ENCODE measurements at regions not wholly inside any gene's neighbourhood (a gene's known extent, or its start where the extent isn't known, plus 50 kb on each side); places are given as distances from the start of the nearest gene placed in this dataset.

DNA sequence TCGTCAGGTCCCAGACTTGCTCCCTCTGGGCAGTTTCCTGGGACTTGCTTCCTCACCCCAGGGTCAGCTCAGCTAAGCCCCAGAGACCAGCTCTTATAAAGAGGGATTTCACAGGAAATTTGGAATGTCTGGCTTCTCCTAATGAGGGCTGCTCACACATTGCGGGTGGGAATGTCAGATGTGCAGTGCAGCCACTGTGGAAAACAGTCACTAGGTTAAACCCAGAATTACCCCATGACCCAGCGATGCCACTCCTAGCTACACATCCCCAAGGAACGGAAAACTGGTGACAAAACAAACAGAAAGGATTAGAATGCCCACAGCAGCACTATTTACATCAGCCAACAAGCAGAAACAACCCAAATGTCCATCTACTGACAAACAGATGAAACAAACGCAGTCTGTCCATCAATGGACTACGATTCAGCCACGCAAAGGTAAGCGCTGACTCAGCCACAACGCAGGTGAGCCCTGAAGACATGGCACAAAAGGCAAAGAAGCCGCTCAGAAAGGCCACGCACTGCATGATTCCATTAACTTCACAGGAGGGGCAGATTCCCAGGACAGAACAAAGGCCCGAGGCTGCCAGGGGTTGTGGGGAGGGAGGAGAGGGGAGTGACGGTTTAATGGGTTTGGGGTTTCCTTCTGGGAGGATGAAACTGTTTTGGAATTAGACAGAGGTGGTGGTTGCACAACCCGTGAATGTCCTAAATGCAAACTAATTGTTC lies 63.0 kb downstream of the NCOR2 start:
- no peak for DNase-seq

GRCh38 chr12:124503305-124503704 lies 64.1 kb downstream of the NCOR2 start:
- no peak for DNase-seq

- DNase-seq: no peak
These were observed 65.0 kb downstream of the NCOR2 start for GRCh38 chr12:124502379-124502778.

- DNase-seq: no peak
These were observed 65.6 kb downstream of the NCOR2 start for GRCh38 chr12:124501827-124502226.

DNA sequence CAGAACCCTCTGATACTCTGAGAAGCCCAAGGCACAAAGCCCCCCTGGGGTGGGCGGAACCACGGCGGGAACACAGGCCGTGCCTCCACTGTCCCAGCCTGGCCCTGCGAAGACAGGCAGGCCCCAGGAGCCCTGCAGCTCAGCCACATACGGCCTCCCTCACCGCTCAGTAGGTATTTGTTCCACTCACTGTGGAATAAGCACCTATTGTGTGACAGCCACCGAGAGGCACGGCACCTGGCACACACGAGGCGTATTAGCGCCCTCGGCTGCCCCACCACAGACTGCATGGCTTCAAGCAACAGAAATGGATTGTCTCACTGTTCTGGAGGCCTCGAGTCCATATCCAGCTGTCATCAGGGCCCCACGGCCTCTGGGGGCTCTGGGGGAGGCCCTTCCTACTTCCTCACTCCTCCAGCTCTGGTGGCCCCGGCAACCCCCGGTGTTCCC lies 66.3 kb downstream of the NCOR2 start:
- no peak for DNase-seq

GRCh38 chr12:124499898-124500244 lies 67.5 kb downstream of the NCOR2 start:
- DNase-seq: no peak

- DNase-seq: no peak
These were observed 68.1 kb downstream of the NCOR2 start for GRCh38 chr12:124499190-124499753.

GRCh38 chr12:124498275-124499189 lies 68.9 kb downstream of the NCOR2 start:
- peak; percentile 82 for DNase-seq

GRCh38 chr12:124497658-124498057 lies 69.8 kb downstream of the NCOR2 start:
- peak; percentile 69 for DNase-seq

DNA sequence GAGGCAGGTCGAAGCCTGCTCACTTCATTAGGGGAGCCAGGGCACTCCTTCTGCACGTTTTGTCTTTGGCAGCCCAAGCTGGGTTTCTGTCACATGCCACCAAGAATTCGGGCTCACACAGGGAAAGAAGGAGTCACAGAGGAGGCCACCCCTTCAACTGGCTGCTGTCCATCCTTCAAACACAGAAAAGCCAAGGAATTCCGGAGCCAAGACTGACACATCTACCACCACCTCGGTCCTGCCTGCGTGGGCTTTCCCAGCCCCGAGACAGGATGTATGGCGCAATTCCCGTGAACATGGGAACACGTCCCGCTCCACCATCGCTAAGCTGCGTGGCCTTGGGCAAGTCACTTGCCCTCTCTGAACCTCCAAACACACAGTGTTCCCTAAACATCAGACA lies 70.4 kb downstream of the NCOR2 start:
- no peak for DNase-seq

DNA sequence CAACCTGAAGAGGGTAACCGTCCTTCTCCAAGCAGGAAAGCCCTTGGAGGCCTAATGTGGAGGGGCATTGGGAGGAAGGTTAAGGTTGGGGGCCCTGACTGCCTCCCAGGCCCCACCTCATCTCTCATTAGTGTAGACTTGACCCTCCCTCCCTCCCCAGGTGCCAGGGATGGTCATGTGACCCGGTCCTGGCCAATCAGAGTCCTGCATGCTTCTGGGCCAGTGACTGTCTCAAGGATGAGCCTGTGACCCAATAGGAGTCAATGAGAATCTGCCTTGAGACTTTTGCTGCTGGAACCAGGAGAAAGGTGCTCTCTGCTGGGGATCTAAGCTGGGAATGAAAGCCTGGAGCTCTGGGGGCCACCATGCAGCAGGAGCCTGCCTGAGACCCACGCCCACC lies 70.8 kb downstream of the NCOR2 start:
- no peak for DNase-seq

- DNase-seq: no peak
These were observed 72.0 kb downstream of the NCOR2 start for GRCh38 chr12:124495194-124495983.

DNA sequence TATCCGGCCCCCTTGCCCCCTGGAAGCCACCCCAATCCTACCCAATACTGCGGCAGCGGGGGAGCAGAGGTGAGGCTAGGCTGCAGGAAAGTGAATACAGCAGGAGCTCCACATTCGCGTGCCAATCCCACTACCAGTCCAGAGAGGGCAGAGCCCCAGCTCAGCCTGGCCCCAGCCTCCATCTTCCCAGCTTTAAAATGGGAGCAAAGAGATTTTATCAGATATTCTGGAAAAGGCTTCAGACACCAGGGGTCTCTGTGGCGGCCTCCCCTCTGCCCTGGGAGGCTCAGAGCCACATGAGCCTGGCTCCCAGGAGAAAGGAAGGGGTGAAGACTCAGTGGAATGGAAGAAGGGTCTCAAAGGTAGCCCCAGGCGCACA lies 72.7 kb downstream of the NCOR2 start:
- DNase-seq: no peak

DNA sequence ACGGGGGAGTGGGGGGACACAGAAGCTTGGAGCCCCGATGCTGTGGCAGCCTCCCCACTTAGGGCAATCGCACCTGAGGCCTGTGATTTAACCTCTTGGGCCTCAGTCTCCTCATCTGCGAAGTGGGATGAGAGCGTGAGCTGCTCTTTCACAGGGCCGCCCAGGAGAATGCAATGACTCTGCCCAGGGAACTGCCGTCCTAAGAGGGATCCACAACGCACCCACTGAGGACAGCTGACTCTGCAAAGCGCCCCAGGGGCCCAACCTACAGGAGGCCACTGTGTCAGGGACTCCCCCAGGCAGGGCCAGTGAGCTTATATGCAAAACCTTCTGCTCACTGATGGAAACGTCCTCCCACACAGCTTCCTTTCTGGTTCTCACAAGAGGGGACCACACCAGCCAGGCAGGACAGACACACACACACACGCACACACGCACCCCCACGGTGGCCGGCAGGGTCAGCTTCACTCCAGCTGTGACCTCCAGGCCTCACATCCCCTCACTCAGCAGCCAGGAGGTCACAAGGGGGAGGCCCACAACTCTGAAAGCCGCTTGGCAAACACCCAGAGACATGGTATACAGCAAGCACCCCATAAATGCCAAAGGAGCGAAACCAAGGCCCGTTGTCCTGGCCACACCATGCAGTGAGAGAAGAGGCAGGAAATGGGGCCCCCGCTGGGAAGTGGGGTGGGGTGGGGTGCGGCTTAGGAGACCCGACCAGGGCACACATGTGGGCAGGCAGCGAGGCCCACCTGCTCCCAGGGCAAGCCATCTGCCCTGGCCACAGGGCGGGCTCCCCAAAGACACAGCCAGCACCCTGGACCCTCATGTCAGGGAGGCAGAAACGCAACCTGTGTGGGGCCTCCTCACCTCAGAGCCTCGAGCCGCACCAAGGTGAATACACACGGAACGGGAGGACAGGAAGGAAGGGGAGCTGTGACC lies 73.3 kb downstream of the NCOR2 start:
- DNase-seq: no peak

- no peak for DNase-seq
These were observed 74.3 kb downstream of the NCOR2 start for GRCh38 chr12:124492879-124493808.

GRCh38 chr12:124491856-124492420 lies 75.5 kb downstream of the NCOR2 start:
- DNase-seq: no peak

DNA sequence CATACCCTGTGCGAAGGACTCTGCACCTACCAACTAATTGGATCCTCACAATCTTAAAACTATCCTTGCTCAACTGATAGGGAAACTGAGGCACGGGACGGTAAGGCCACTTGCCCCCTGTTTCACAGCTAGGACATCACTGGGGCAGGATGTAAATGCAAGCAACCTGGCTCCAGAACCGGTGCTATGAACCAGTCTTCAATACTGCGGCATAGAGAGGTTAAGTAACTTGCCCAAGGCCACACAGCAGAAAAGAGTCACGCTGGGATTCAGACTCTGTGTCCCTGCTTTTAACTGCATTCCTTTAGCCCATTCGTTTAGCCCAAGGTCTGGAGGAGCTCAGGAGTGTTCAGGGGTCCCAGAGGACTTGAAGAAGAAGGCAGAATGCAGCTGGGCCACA lies 76.1 kb downstream of the NCOR2 start:
- no peak for DNase-seq

- DNase-seq: no peak
These were observed 76.7 kb downstream of the NCOR2 start for GRCh38 chr12:124490584-124491305.

- no peak for DNase-seq
These were observed 77.4 kb downstream of the NCOR2 start for GRCh38 chr12:124489915-124490583.

Measured in hindlimb muscle (tissue), 1 donor.